Midbrain (tissue), 1 donor: ENCODE measurements at regions not wholly inside any gene's neighbourhood (a gene's known extent, or its start where the extent isn't known, plus 50 kb on each side); places are given as distances from the start of the nearest gene placed in this dataset.
"Not testable (repeated sequence)": the region's sequence is repeated elsewhere in the genome, so short reads cannot be mapped to it uniquely, and the experiment has no call there.

Experiments used
- DNase-seq: peaks from one replicate; lab custom pipeline; 2025; lab: John Stamatoyannopoulos, UW

GRCh38 chr13:82963226-82964099 is 918.8 kb downstream of the SLITRK1 start:
- no peak for DNase-seq

DNA sequence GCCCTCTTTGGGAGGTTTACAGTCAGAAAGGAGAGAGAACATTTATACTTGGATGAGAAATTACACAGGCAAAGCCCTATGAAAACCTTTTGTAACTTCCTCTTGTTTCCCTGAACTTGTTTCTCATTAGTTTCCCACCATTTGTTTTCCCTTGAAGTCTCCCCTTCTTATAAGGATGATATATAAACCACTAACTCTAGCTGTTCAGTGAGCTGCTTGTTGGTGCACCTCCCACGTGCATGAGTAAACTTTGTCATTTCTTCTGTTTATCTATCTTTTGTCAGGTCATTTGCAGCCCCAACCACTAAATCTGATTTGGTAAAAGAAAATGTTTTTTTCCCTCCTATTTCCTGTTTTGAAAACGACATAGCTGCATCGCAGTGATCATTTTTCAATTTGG is 919.9 kb downstream of the SLITRK1 start:
- DNase-seq = no peak

GRCh38 chr13:82961757-82962156 is 920.5 kb downstream of the SLITRK1 start:
- no peak for DNase-seq

DNA sequence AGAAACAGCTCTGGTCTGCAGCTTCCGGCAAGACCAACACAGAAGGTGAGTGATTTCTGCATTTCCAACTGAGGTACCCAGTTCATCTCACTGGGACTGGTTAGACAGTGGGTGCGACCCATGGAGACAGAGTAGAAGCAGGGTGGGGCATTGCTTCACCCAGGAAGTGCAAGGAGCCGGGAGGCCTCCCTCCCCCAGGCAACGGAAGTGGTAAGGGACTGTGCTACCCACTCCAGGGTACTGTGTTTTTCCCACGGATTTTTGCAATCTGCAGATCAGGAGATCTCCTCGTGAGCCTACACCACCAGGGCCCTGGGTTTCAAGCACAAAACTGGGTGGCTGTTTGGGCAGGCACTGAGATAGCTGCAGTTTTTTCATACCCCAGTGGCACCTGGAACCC is 929.9 kb downstream of the SLITRK1 start:
- DNase-seq = not testable (repeated sequence)

- no peak for DNase-seq
Measured at GRCh38 chr13:82947683-82948082, 934.6 kb downstream of the SLITRK1 start.

DNA sequence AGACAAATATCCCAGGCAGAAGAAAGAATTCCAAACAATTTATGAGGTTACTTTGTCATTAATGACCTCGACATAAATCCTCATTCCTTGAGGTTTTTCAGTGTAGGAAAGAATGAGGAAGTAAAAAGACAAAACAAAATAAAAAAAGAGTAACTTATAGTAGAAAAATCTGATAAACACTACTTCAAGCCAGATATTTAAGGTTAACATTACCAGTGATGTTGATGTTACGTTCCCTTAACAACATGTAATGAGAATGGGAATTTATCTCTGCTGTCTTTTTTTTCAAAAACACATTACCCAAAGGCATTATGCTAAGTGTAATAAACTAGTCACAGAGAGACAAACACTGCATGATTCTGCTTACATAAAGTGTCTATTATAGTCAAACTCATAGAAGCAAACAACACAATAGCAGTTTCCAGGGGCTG is 935.1 kb downstream of the SLITRK1 start:
- no peak for DNase-seq

DNA sequence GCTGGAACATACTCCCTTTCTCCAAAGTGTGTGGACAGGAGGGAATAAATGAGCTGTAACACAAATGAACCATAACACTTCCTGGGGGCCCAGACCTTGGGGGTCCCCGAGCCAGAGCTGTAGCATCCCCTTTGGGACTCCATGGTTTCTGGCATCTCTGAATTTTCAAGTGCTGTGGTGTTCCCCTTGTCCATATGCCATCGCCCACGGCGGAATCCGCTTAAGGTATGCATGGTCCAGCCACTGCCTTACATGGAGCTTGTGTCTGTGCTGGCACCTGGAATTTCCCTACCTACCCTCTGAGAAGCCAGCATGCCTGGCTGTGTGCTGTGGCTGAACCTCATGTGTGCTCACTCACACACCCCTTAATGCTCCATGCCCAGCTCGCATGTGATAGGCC is 943.6 kb downstream of the SLITRK1 start:
- DNase-seq = no peak

DNA sequence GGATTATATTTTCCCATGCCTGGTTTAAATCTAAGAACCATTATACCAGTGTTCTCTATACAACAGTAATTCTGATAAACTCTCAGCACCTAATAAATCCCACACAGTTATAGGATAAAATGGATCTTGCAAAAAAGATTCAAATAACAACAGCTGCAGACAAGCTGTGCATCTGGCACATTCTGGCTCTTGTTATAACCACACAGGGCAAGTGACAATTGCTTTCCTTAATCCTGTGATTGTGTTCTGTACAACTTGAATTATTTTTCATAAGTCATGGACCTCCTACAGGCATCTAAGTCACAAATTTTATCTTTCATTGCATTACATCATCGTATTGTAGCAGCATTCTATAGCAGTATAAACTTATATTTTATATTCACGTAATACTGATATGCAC is 948.3 kb downstream of the SLITRK1 start:
- no peak for DNase-seq

DNA sequence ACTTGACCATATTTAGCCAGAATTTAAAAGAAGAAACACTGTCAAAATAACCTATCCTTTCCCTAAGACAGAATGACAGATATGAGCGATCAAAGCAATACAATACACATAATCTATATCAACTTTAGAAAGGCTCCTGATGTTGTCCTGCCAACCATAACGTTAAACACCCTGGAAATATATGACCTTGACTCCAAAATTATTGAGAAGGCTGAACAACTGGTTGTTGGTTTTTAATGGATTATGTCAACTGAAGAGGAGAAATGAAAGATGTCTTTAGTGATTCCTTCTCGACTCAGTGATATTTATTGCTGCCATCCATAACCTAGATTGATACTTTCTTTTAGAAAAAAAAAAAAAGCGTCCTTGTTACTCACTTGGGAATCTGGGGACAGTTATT is 957.2 kb downstream of the SLITRK1 start:
- no peak for DNase-seq

- no peak for DNase-seq
Measured at GRCh38 chr13:82917984-82918383, 964.3 kb downstream of the SLITRK1 start.

DNA sequence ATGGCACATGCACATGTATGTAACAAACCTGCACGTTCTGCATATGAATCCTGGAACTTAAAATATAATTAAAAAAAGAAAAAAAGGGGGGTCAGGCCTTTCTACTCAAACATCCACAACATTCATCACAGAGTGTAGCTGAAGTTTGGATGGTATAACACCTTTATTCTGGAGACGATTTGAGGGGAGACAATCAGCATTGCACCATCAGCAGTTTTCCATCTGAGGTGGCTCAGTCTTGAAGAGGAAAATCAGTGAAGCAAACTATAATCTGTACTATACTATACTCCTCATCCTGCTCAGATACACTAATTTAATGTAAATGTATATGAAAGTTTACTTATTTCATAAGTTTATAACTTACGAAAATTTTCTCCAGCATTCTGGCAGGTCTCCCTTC is 969.7 kb downstream of the SLITRK1 start:
- no peak for DNase-seq

DNA sequence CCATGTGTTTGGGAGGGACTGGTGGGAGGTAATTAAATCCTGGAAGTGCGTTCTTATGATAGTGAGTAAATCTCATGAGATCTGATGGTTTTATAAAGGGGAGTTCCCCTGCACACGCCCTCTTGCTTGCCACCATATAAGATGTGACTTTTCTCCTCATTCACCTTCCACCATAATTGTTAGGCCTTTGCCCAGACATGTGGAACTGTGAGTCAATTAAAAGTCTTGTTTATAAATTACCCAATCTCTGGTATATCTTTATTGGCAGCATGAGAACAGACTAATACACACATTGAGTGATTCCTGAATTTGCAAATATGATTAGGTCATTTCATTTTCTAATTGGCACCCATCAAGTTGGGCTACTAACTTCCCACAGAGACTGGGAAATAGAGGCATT is 977.2 kb downstream of the SLITRK1 start:
- DNase-seq = no peak

- no peak for DNase-seq
Measured at GRCh38 chr13:82900453-82900852, 981.8 kb downstream of the SLITRK1 start.

GRCh38 chr13:82898586-82898985 is 983.7 kb downstream of the SLITRK1 start:
- DNase-seq = no peak

- no peak for DNase-seq
Measured at GRCh38 chr13:82879921-82880320, 1002.4 kb downstream of the SLITRK1 start.

DNA sequence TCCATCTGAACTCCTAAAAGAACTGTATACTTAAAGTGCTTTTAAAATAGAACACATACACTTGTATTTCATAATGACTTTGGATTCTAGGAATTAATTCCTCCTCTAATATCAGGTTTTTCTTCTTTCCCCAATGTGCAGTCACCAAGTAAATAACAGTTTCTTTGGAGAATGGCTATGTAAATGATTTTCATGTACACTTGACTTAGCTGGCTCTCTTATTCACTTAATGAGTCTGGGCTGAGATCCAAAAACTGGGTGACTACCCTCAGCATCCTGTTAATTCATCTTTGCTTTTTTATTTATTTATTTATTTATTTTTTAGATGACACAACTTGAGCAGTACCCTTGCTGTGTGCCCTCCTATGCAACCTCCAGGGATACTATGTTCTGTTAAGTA is 1003.7 kb downstream of the SLITRK1 start:
- DNase-seq = no peak

- no peak for DNase-seq
Measured at GRCh38 chr13:82867284-82867683, 1015.0 kb downstream of the SLITRK1 start.

DNA sequence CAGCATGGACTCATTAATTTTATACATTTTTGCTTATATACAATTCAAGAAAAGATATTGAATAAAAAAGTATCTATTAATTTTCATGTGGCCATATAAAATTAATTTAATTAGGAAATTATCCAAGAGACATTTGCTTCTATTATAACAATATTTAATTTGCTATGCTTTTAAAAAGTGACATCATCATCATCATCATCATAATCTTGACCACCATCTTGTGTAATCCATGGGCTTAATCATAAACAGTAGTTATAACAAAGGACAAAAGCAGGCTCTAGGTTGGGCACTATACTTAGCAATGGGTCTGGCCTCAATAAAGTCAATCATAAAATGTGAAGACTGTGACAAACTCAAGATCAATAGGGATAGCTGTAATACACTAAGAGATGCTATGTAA is 1031.6 kb downstream of the SLITRK1 start:
- no peak for DNase-seq

DNA sequence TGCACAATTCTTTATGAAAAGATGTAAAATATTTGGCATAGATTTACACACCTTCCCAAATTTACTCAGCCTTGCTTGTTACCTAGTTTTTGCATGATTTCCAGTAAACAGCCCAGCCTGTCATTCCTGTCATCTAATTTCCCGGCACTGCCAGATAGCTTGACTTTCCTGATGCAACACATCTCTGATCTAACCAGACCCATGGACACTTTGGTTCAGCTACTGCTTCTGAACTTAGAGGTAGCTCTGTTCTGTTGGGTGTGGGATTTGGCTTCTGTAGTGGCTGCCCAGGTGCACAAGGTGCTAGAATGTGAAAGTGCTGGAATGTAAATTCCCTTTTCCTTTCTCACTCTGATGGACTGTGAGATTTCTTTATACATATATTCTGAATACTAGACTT is 1033.5 kb downstream of the SLITRK1 start:
- no peak for DNase-seq

DNA sequence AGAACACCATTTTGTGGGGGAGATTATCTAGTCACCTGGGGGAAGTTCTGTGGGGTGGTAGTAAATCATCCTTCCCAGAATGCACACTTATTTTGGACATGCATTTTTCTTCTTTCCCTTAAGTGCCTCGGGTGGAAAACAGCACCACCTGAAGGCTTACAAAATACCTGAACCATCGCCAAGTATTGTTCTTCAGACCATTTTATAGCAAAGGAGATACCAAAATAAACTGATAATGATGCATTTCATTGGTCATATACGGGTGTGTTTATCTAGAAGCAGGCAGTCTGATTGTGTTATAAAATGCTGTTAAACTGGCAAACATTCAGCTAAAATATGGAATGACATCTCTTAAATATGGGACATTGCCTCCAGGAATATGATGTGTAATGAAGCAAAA is 1034.7 kb downstream of the SLITRK1 start:
- no peak for DNase-seq

DNA sequence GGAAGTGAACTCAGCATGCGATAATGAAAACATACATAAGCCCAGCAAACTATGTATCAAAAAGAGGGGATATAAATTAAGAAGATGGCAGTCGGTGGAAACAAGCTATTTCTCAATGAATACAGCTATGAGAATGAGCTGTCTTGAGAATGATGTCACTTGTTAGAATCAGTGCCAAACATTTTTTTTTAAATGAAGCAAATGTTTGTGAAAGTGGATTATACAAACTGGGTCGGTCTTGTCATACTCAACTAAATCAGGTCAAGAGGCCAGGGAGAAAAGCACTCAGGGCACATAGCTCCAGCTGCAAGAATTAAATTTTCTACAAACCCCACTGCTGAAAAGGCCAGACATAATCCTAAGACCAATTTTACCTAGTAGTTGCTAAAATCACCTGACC is 1048.4 kb downstream of the SLITRK1 start:
- no peak for DNase-seq

DNA sequence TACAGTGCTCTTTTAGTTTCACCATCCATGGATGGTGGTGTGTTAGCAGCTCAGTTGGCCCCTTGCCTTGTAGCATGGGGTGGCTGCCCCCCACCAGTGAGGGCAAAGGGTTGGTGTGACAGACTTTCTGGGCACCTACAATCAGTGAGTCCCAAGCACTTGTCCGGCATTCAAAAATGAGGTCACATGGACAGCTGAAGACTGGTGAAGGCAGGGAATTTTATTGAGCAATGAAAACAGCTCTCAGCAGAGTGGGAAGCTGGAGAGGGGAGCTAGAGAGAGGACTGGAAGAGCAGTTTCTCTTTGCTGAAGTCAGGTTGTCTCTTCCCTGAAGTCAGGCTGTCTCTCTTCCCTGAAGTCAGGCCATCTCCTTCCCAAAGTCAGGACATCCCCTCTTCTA is 1053.2 kb downstream of the SLITRK1 start:
- DNase-seq = no peak

- no peak for DNase-seq
Measured at GRCh38 chr13:82827724-82828123, 1054.5 kb downstream of the SLITRK1 start.

DNA sequence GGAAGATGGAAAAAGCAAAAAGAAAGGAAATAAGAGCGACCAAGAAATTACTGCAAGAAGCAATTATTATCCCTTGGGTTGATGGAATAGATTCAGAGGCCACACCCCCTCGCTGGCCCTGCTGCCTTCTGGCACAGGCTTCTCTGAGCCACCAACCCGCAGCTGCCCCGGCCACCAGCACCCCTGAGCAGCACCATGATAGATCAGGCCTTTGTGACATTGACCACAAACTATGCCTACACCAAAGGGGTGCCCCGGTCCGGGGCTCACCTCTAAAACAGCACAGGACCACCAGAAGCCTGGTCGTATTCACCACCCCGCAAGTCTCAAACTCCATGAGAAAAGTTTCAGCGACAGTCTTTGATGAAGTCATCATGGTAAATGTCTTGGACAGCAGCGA is 1059.3 kb downstream of the SLITRK1 start:
- no peak for DNase-seq
